GM12892 (cell line): ENCODE measurements at regions not wholly inside any gene's neighbourhood (a gene's known extent, or its start where the extent isn't known, plus 50 kb on each side); places are given as distances from the start of the nearest gene placed in this dataset.

ENCODE experiments used
- DNase-seq: peaks from one replicate; pipeline ENCODE4 v3.0.0; 2011; ENCODE audit not compliant: insufficient read length
- FAIRE-seq: peaks from 2 replicates; lab custom pipeline; 2011; peaks lifted over from hg19 to GRCh38; lab: Jason Lieb, UNC
- POLR2A ChIP-seq: IDR thresholded peaks from 2 replicates; pipeline ENCODE4 v1.6.1; 2011; ENCODE audit warnings: low read depth, low read length, control low read depth
- POLR2AphosphoS5 ChIP-seq: IDR thresholded peaks from 2 replicates; pipeline ENCODE4 v1.6.1; 2011; ENCODE audit warnings: low read depth, low read length, control low read depth
- TAF1 ChIP-seq: IDR thresholded peaks from 2 replicates; pipeline ENCODE4 v1.6.1; 2011; ENCODE audit warnings: low read depth, mild to moderate bottlenecking, control low read depth, low read length, borderline replicate concordance

DNA sequence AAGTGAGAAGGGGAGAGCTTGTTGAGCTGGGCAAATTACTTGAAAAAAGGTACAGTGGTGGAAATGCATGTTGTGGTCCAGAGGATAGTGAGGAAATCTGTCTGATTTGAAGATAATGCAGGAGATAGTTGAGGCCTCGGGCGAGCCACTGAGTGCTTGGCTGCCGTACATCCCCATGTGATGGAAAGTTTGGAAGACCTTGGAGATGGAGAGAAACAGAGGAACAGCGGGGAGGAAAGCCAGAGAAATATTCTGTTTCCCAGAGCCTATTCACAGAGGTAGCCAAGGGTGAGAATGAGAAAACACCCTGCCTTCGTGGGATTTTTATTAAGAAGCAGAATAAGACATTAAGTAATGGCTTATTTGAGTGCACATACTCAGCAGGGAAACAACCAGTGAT, 498.2 kb downstream of the BCL11B start:
- FAIRE-seq, result no peak
- TF ChIP-seq POLR2A (no peak), POLR2AphosphoS5 (no peak), TAF1 (no peak)
- no peak for DNase-seq

- no peak for TF ChIP-seq TAF1
- no peak for TF ChIP-seq POLR2A
- no peak for TF ChIP-seq POLR2AphosphoS5
- no peak for DNase-seq
- no peak for FAIRE-seq
Observed at GRCh38 chr14:98775892-98776291, 496.1 kb downstream of the BCL11B start.

DNA sequence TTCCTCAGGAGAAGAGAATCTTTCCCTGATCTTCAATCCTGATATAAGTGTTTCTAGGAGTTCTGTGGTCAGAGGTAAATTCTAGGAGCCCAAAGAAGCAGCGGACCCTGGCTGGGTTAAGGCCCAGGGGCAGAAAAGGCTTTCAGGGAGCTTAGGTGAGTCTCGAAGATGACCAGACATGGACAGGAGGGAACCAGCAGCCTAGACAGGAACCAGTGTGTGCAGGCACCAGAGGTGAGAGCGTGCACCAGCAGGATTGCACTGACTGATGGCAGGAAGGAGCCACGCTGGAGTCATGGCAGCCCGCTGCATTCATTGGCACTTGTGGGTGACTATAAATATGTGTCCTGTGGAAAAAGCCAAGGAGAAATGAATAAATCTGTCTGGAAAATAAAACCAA, 489.9 kb downstream of the BCL11B start:
- TF ChIP-seq POLR2AphosphoS5 (no peak), POLR2A (no peak), TAF1 (no peak)
- FAIRE-seq (no peak), DNase-seq (no peak)

- DNase-seq, result no peak
- FAIRE-seq, result no peak
- TF ChIP-seq POLR2AphosphoS5 (no peak), POLR2A (no peak), TAF1 (no peak)
Observed at GRCh38 chr14:98785578-98785977, 486.4 kb downstream of the BCL11B start.

- FAIRE-seq (no peak), DNase-seq (no peak)
Observed at GRCh38 chr14:98786456-98786855, 485.5 kb downstream of the BCL11B start.

DNA sequence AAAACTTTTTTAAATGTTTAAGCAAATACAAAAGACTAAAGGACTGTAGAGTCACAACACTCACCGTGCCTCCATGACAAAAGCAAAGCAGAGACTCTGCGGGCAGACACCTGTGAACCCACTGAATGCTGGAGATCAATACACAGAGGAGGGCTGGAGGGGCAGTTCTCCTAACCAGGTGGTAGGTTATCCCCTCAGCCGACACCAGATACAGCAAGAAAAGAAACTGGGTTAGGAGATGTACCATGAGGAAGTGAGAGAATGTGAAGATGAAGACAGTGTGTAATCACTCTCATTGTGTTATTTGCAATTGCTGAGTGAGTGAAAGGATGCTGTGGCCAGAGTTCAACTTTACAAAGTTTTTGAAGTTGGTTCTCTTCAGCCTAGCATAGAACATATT, 480.3 kb downstream of the BCL11B start:
- no peak for TF ChIP-seq POLR2AphosphoS5
- no peak for TF ChIP-seq POLR2A
- TF ChIP-seq TAF1, result no peak
- DNase-seq (no peak), FAIRE-seq (no peak)

More at GRCh38 chr14:98786456-98786855, 485.5 kb downstream of the BCL11B start:
- TF ChIP-seq POLR2A, result no peak

DNA sequence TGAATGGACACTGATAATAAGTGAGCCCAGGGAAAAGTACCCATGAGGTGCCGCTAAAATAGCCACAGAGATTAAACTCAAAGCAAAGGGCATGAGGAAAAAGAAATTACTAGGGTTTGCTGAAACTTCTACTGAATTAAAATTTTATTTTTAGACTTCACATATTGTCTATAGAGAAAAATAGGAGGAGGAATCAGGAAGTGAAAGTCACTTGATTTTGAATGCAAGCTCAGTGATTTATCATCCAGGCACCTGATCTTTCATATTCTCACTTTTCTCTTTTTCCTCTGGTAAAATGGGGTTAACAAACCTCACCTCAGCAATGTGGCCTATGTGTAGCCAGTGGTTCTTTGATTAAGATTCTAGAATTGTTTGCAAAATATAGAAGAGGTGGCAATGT, 479.8 kb downstream of the BCL11B start:
- FAIRE-seq, result no peak
- DNase-seq, result no peak
- TF ChIP-seq POLR2A, result no peak
- TF ChIP-seq TAF1, result no peak
- no peak for TF ChIP-seq POLR2AphosphoS5

- no peak for TF ChIP-seq TAF1
- TF ChIP-seq POLR2AphosphoS5, result no peak
- TF ChIP-seq POLR2A, result no peak
- DNase-seq (no peak), FAIRE-seq (no peak)
Observed at GRCh38 chr14:98798099-98798498, 473.9 kb downstream of the BCL11B start.

- no peak for TF ChIP-seq TAF1
- no peak for TF ChIP-seq POLR2AphosphoS5
- TF ChIP-seq POLR2A, result no peak
- DNase-seq (no peak), FAIRE-seq (no peak)
Observed at GRCh38 chr14:98799891-98800290, 472.1 kb downstream of the BCL11B start.

DNA sequence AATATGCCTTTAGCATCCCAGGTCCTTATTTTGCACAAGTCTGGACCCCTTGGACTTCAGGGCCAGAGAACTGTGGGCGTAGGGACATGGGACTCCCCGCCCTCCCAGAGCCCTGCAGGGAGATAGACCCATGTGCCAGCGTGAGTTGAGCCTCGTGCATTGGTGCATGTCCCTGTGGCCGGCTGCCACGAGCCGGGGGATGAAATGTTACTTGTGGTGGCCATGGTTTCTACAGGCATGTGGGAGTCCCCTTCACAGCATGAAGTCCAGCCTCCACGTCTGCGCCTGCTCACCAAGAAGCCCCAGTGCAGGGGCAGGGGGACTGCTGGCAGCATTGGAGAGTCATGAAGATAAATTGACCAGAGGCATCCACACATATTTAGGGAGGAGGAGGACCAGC, 470.0 kb downstream of the BCL11B start:
- FAIRE-seq (no peak), DNase-seq (no peak)
- TF ChIP-seq POLR2AphosphoS5, result no peak
- no peak for TF ChIP-seq TAF1
- no peak for TF ChIP-seq POLR2A

DNA sequence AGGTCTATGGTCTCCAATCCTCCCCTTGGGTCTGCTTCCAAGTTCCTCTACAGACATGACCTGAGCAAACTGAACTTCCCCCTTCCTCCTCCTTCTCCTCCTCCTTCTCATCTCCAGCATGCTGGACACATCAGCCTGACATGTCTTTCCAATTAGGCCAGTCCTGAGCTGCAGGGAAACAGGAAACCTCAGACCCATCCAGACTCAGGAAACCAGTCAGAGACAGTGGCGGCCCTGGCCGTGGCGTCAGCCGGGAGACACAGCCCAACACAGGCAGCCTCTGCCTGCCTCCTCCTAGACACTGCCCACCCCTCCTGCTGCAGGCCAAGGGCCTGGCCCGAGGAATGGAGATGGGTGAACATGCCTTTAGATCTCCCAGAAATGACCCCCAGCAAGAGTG, 468.8 kb downstream of the BCL11B start:
- FAIRE-seq, result no peak
- TF ChIP-seq POLR2A, result no peak
- no peak for TF ChIP-seq TAF1
- no peak for TF ChIP-seq POLR2AphosphoS5

DNA sequence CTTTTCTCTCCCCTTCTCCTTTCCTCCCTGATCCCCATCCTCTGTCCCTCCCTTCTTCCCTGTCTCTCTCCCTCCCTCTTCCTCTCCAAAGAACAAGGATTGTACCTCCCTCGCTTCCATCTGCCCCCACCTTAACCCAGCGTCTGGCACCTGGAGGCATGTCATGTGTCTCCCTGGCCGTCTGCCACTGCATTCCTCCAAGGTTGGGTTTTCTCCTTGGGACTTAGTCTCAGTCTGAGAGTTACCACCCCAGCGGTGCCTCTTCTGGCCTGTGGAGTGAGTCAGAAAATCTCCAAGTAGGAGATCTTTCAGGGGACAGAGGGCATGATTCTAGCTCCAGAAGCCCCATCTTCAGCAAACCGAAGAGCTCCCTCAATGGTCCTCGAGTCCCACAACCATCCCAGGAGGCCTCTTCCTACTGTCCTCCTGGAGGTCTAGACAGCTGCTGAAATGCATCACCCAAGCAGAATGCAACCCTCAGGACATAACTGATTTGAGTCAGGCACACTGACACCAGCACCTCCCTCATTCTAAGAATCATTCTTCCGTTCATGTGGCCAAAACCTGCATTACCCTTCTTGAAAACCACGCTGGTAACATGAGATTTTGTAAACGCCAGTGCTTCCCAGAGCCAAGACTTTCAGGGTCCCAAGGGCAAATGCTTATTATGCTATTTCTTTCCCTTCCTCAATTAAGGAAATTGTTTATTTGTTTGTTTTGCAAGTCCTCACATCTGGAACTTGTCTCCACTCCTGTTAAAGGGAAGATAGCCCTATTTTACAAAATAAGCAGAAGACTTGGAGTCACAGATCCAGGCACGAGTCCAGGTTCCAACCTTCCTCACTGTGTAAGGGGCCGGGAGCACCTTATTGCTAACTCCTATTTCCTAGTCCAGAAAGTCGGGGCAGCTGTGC, 463.2 kb downstream of the BCL11B start:
- DNase-seq (no peak), FAIRE-seq (no peak)
- TF ChIP-seq TAF1, result no peak
- TF ChIP-seq POLR2A, result no peak
- TF ChIP-seq POLR2AphosphoS5, result no peak

More for the DNA sequence above, 468.8 kb downstream of the BCL11B start:
- no peak for DNase-seq

DNA sequence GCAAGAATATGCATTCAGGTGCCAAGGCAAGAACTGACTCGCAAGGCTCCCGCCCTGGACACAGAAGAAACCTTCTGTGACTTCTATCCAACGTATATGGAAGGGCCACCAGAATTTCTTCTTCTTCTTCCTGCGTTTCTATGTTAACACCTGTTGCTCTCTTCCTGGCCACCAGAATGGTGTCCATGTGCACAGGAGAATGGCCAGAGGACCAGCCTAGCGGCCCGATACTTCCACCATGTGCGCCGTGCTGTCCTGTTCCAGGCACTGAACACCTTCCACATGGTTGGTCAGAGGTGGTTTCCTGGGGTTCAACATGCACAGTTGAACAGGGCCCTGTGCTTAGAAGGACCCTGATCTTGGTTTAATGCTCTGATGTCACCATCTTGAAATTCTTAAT, 455.8 kb downstream of the BCL11B start:
- DNase-seq (no peak), FAIRE-seq (no peak)
- TF ChIP-seq POLR2A, result no peak

DNA sequence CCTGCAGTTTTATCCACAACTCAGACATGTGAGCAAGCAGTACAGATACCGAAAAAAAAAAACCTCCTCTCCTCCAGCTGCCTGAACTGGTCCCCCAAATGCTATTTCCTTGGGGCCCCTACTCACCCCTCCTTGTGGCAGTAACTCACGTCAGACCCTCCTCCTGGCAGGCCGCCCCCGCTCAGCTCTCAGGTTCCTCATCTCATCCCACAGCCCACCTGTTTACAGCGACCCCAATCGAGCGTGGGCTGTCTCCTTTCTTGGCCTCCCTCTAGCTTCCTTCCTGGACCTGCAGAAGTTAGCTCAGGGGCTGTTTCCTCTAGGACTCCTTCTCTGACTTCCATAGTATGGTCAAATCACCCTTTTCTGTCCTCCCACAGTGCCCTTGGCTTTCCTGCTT, 455.3 kb downstream of the BCL11B start:
- TF ChIP-seq TAF1 (no peak), POLR2AphosphoS5 (no peak), POLR2A (no peak)
- no peak for DNase-seq
- FAIRE-seq, result no peak
